T-cell (primary cell): ENCODE measurements at regions not wholly inside any gene's neighbourhood (a gene's known extent, or its start where the extent isn't known, plus 50 kb on each side); places are given as distances from the start of the nearest gene placed in this dataset.

ENCODE experiments used
- ATAC-seq, 4 experiments: fragments of 200-7000 bp in 3 of 4; fragments of 150-1000 bp in 1 of 4; cut with Tn5 transposase; replicated peaks in 1 of 4; 1 replicate in 3 of 4; 2 replicates in 1 of 4; pipeline ENCODE4 v1.10.0; 2021; ENCODE audit warnings: moderate library complexity in 3 of 4, mild to moderate bottlenecking in 2 of 4, moderate number of reproducible peaks in 1 of 4
- CTCF ChIA-PET, 2 donors: fragments of 300-600 bp; sonication (Branson Sonifier 250); formaldehyde crosslinking; loops; one replicate each; lab custom pipeline; 2022; ENCODE audit warnings: antibody characterized with exemption in 2 of 2; lab: Charles Lee
- POLR2A ChIA-PET, 2 donors: fragments of 300-600 bp; sonication (Branson Sonifier 250); formaldehyde crosslinking; loops; one replicate each; lab custom pipeline; 2022; ENCODE audit warnings: antibody characterized with exemption in 2 of 2; lab: Charles Lee
- DNase-seq, 35 experiments: peaks; one replicate each; pipeline versions ENCODE4 v3.0.0 to v3.0.0-alpha.2; 2013 to 2023
- H3K27ac ChIP-seq: one replicate; pipeline ENCODE4 v1.5.1; 2013; ENCODE audit warnings: low read length
- H3K27me3 ChIP-seq, 2 experiments: replicated peaks in 1 of 2; 1 replicate in 1 of 2; 2 replicates in 1 of 2; pipeline versions ENCODE4 v1.6.1 to v1.7.0; 2013; ENCODE audit warnings: low read length in 1 of 2, mixed read lengths in 1 of 2; ENCODE audit not compliant: control insufficient read depth in 2 of 2, insufficient read depth in 2 of 2; ENCODE audit errors: extremely low read depth in 1 of 2
- H3K36me3 ChIP-seq, 2 donors: 1 replicate in 1 of 2; 2 replicates in 1 of 2; pipeline versions ENCODE4 v1.6.1 to v1.7.0; 2013; ENCODE audit warnings: low read length in 1 of 2; ENCODE audit not compliant: control insufficient read depth in 2 of 2, insufficient read depth in 1 of 2; ENCODE audit errors: extremely low read depth in 1 of 2
- H3K4me1 ChIP-seq, 2 experiments: 1 replicate in 1 of 2; 2 replicates in 1 of 2; pipeline versions ENCODE4 v1.6.1 to v1.7.0; 2013; ENCODE audit warnings: low read length in 2 of 2, mixed read lengths in 1 of 2; ENCODE audit not compliant: insufficient read depth in 2 of 2, control insufficient read depth in 1 of 2; ENCODE audit errors: extremely low read depth in 1 of 2
- H3K4me3 ChIP-seq, 2 donors: 1 replicate in 1 of 2; 2 replicates in 1 of 2; pipeline versions ENCODE4 v1.5.1 to v1.7.0; 2013; ENCODE audit warnings: mild to moderate bottlenecking in 2 of 2, low read length in 1 of 2, moderate library complexity in 1 of 2; ENCODE audit not compliant: control insufficient read depth in 1 of 2; ENCODE audit errors: extremely low read depth in 1 of 2
- H3K9me3 ChIP-seq: 2 replicates; pipeline ENCODE4 v1.7.0; 2013
- H3K27ac Mint-ChIP-seq, 2 donors: one replicate each; pipeline ENCODE4 v1.8.0; 2020 to 2021; ENCODE audit warnings: mild to moderate bottlenecking in 2 of 2, mixed read lengths in 2 of 2
- H3K27me3 Mint-ChIP-seq, 2 donors: one replicate each; pipeline ENCODE4 v1.8.0; 2021 to 2022; ENCODE audit warnings: mixed read lengths in 2 of 2
- H3K36me3 Mint-ChIP-seq: one replicate; pipeline ENCODE4 v1.8.0; 2021; ENCODE audit warnings: mixed read lengths
- H3K4me1 Mint-ChIP-seq, 3 donors: one replicate each; pipeline ENCODE4 v1.8.0; 2020 to 2022; ENCODE audit warnings: mixed read lengths in 3 of 3, mild to moderate bottlenecking in 1 of 3
- H3K4me3 Mint-ChIP-seq, 3 donors: one replicate each; pipeline ENCODE4 v1.8.0; 2020 to 2022; ENCODE audit warnings: mild to moderate bottlenecking in 3 of 3, mixed read lengths in 3 of 3, moderate library complexity in 3 of 3
- H3K9me3 Mint-ChIP-seq, 3 donors: one replicate each; pipeline ENCODE4 v1.8.0; 2020 to 2022; ENCODE audit warnings: mixed read lengths in 3 of 3
- WGBS: methylation state at CpG from one replicate; pipeline ENCODE4 v1.1.5; 2013; ENCODE audit warnings: missing lambda C conversion rate; ENCODE audit not compliant: insufficient coverage; 5-methylcytosine and 5-hydroxymethylcytosine counted together

GRCh38 chr13:47170971-47171370 is 274.1 kb upstream of the HTR2A start:
- DNase-seq (no peak), ATAC-seq (no peak)
- WGBS = no CpG with 5 or more reads among the region's 1 CpG
- no peaks in the 10 kb centered on the region for H3K36me3 ChIP-seq
- Mint-ChIP-seq H3K4me1 (no peaks in the 10 kb centered on the region), H3K27ac (no peak overlapping the region), H3K36me3 (no peaks in the 10 kb centered on the region), H3K27me3 (peaks cover 0 to 3% of the 10 kb centered on the region in 2 donors), H3K4me3 (no peak overlapping the region), H3K9me3 (no peaks in the 10 kb centered on the region)
- H3K27ac ChIP-seq = no peak overlapping the region
- no peaks in the 10 kb centered on the region for H3K9me3 ChIP-seq
- ChIA-PET POLR2A (no interaction called here), CTCF (no interaction called here)
- no peak overlapping the region for H3K4me3 ChIP-seq
- H3K4me1 ChIP-seq = no peaks in the 10 kb centered on the region
- no peaks in the 10 kb centered on the region for H3K27me3 ChIP-seq

GRCh38 chr13:47168618-47169017 is 271.8 kb upstream of the HTR2A start:
- Mint-ChIP-seq H3K4me3 (no peak overlapping the region), H3K27me3 (peaks cover 0 to 3% of the 10 kb centered on the region in 2 donors)
- no peak for ATAC-seq

GRCh38 chr13:47168066-47168465 is 271.2 kb upstream of the HTR2A start:
- H3K36me3 Mint-ChIP-seq = no peaks in the 10 kb centered on the region
- no peak for ATAC-seq

More at GRCh38 chr13:47168618-47169017, 271.8 kb upstream of the HTR2A start:
- Histone ChIP-seq H3K4me1 (no peaks in the 10 kb centered on the region), H3K4me3 (no peak overlapping the region), H3K27me3 (no peaks in the 10 kb centered on the region), H3K36me3 (no peaks in the 10 kb centered on the region), H3K9me3 (no peaks in the 10 kb centered on the region), H3K27ac (no peak overlapping the region)
- Mint-ChIP-seq H3K36me3 (no peaks in the 10 kb centered on the region), H3K4me1 (no peaks in the 10 kb centered on the region), H3K9me3 (no peaks in the 10 kb centered on the region), H3K27ac (no peak overlapping the region)
- CTCF ChIA-PET = no interaction called here
- WGBS = 80% methylated on average over 1 of the region's 7 CpGs
- no peak for DNase-seq
- POLR2A ChIA-PET = no interaction called here

GRCh38 chr13:47166336-47166735 is 269.5 kb upstream of the HTR2A start:
- H3K4me1 Mint-ChIP-seq = no peaks in the 10 kb centered on the region
- DNase-seq (no peak), ATAC-seq (no peak)
- Histone ChIP-seq H3K4me1 (no peaks in the 10 kb centered on the region), H3K27ac (no peak overlapping the region), H3K27me3 (no peaks in the 10 kb centered on the region), H3K4me3 (no peak overlapping the region), H3K36me3 (no peaks in the 10 kb centered on the region), H3K9me3 (no peaks in the 10 kb centered on the region)
- no peak overlapping the region for H3K27ac Mint-ChIP-seq
- H3K4me3 Mint-ChIP-seq = no peak overlapping the region
- peaks cover 0 to under 1% of the 10 kb centered on the region in 2 donors for H3K27me3 Mint-ChIP-seq
- no peaks in the 10 kb centered on the region for H3K9me3 Mint-ChIP-seq
- H3K36me3 Mint-ChIP-seq = no peaks in the 10 kb centered on the region
- CTCF ChIA-PET = no interaction called here
- WGBS = no CpG with 5 or more reads among the region's 4 CpGs
- POLR2A ChIA-PET = no interaction called here

More at GRCh38 chr13:47168066-47168465, 271.2 kb upstream of the HTR2A start:
- ChIA-PET CTCF (no interaction called here), POLR2A (no interaction called here)
- no peaks in the 10 kb centered on the region for H3K9me3 ChIP-seq
- no peak for DNase-seq
- Mint-ChIP-seq H3K27me3 (peaks cover 0 to 3% of the 10 kb centered on the region in 2 donors), H3K4me1 (no peaks in the 10 kb centered on the region), H3K4me3 (no peak overlapping the region), H3K27ac (no peak overlapping the region), H3K9me3 (no peaks in the 10 kb centered on the region)
- no peak overlapping the region for H3K4me3 ChIP-seq
- WGBS = no CpG with 5 or more reads among the region's 6 CpGs
- no peak overlapping the region for H3K27ac ChIP-seq
- no peaks in the 10 kb centered on the region for H3K4me1 ChIP-seq
- H3K36me3 ChIP-seq = no peaks in the 10 kb centered on the region
- no peaks in the 10 kb centered on the region for H3K27me3 ChIP-seq

GRCh38 chr13:47159853-47160550 is 263.1 kb upstream of the HTR2A start:
- no peak for ATAC-seq
- POLR2A ChIA-PET = no interaction called here
- Mint-ChIP-seq H3K27ac (no peak overlapping the region), H3K4me1 (no peaks in the 10 kb centered on the region), H3K4me3 (no peak overlapping the region), H3K36me3 (no peaks in the 10 kb centered on the region), H3K27me3 (peaks cover 6 to 10% of the 10 kb centered on the region in 2 donors), H3K9me3 (peaks cover 0 to 6% (median 0%) of the 10 kb centered on the region in 3 donors)
- CTCF ChIA-PET = no interaction called here
- no peak overlapping the region for H3K4me3 ChIP-seq
- whole genome bisulfite sequencing = 66% methylated on average over 10 of the region's 11 CpGs
- no peak for DNase-seq
- H3K4me1 ChIP-seq = no peaks in the 10 kb centered on the region
- no peak overlapping the region for H3K27ac ChIP-seq
- H3K36me3 ChIP-seq = no peaks in the 10 kb centered on the region
- H3K27me3 ChIP-seq = peaks cover 0 to 10% of the 10 kb centered on the region in 2 experiments
- no peaks in the 10 kb centered on the region for H3K9me3 ChIP-seq

GRCh38 chr13:47158593-47158992 is 261.7 kb upstream of the HTR2A start:
- Mint-ChIP-seq H3K27ac (no peak overlapping the region), H3K4me1 (no peaks in the 10 kb centered on the region), H3K9me3 (peaks cover 0 to 6% (median 0%) of the 10 kb centered on the region in 3 donors), H3K36me3 (no peaks in the 10 kb centered on the region), H3K27me3 (peaks cover 9 to 13% of the 10 kb centered on the region in 2 donors), H3K4me3 (no peak overlapping the region)
- no peaks in the 10 kb centered on the region for H3K9me3 ChIP-seq
- H3K27ac ChIP-seq = no peak overlapping the region
- H3K27me3 ChIP-seq = peaks cover 0 to 10% of the 10 kb centered on the region in 2 experiments
- ChIA-PET CTCF (no interaction called here), POLR2A (no interaction called here)
- H3K36me3 ChIP-seq = no peaks in the 10 kb centered on the region
- H3K4me3 ChIP-seq = no peak overlapping the region
- no CpG with 5 or more reads among the region's 2 CpGs for WGBS
- DNase-seq = no peak
- no peak for ATAC-seq
- no peaks in the 10 kb centered on the region for H3K4me1 ChIP-seq
